Pulmonary artery endothelial cell (primary cell): ENCODE measurements at regions not wholly inside any gene's neighbourhood (a gene's known extent, or its start where the extent isn't known, plus 50 kb on each side); places are given as distances from the start of the nearest gene placed in this dataset.
"Not testable (repeated sequence)": the region's sequence is repeated elsewhere in the genome, so short reads cannot be mapped to it uniquely, and the experiment has no call there.

Experiments
- DNase-seq: peaks from one replicate; pipeline ENCODE4 v3.0.0-alpha.2; 2011; ENCODE audit warnings: low read depth, low spot score

GRCh38 chr9:134545543-134546245, 95.9 kb upstream of the COL5A1 start:
- no peak for DNase-seq

- no peak for DNase-seq
These were observed 95.3 kb upstream of the COL5A1 start for GRCh38 chr9:134546246-134546731.

GRCh38 chr9:134546746-134547145, 94.9 kb upstream of the COL5A1 start:
- DNase-seq: no peak

GRCh38 chr9:134547161-134548100, 94.2 kb upstream of the COL5A1 start:
- DNase-seq: no peak

- no peak for DNase-seq
These were observed 93.4 kb upstream of the COL5A1 start for GRCh38 chr9:134548185-134548584.

GRCh38 chr9:134548618-134549017, 93.0 kb upstream of the COL5A1 start:
- DNase-seq: no peak

- no peak for DNase-seq
These were observed 92.3 kb upstream of the COL5A1 start for GRCh38 chr9:134549336-134549735.

GRCh38 chr9:134550081-134550480, 91.5 kb upstream of the COL5A1 start:
- DNase-seq: not testable (repeated sequence)

- no peak for DNase-seq
These were observed 91.0 kb upstream of the COL5A1 start for GRCh38 chr9:134550584-134550983.

GRCh38 chr9:134551176-134551575, 90.4 kb upstream of the COL5A1 start:
- DNase-seq: no peak

- peak; percentile 5 for DNase-seq
These were observed 89.8 kb upstream of the COL5A1 start for GRCh38 chr9:134551644-134552348.

GRCh38 chr9:134552349-134552990, 89.1 kb upstream of the COL5A1 start:
- no peak for DNase-seq

- no peak for DNase-seq
These were observed 88.3 kb upstream of the COL5A1 start for GRCh38 chr9:134553061-134553891.

- DNase-seq: no peak
These were observed 87.6 kb upstream of the COL5A1 start for GRCh38 chr9:134553996-134554372.

- no peak for DNase-seq
These were observed 87.1 kb upstream of the COL5A1 start for GRCh38 chr9:134554373-134555093.

GRCh38 chr9:134555094-134555650, 86.4 kb upstream of the COL5A1 start:
- DNase-seq: no peak

- DNase-seq: no peak
These were observed 85.0 kb upstream of the COL5A1 start for GRCh38 chr9:134556531-134557068.

GRCh38 chr9:134557331-134557730, 84.3 kb upstream of the COL5A1 start:
- no peak for DNase-seq
